GM23248 (cell line): ENCODE measurements at regions not wholly inside any gene's neighbourhood (a gene's known extent, or its start where the extent isn't known, plus 50 kb on each side); places are given as distances from the start of the nearest gene placed in this dataset.

Experiments
- DNase-seq: peaks from one replicate; pipeline ENCODE4 v3.0.0-alpha.2; 2015
- H2AFZ ChIP-seq: fragments of 200-600 bp; sonication (generic); 2 replicates; pipeline ENCODE4 v1.6.1; 2016; ENCODE audit warnings: antibody characterized with exemption
- H3F3A ChIP-seq: fragments of 200-600 bp; sonication (generic); 2 replicates; pipeline ENCODE4 v1.6.1; 2016; ENCODE audit warnings: mild to moderate bottlenecking, antibody characterized with exemption, mixed run types; ENCODE audit not compliant: insufficient read depth
- H3K27ac ChIP-seq: fragments of 200-600 bp; sonication (generic); 2 replicates; pipeline ENCODE4 v1.5.1; 2016; ENCODE audit warnings: mild to moderate bottlenecking
- H3K27me3 ChIP-seq: fragments of 200-600 bp; sonication (generic); replicated peaks from 2 replicates; pipeline ENCODE4 v1.6.1; 2016; ENCODE audit warnings: mild to moderate bottlenecking; ENCODE audit not compliant: insufficient read depth
- H3K36me3 ChIP-seq: fragments of 200-600 bp; sonication (generic); 2 replicates; pipeline ENCODE4 v1.6.1; 2016; ENCODE audit warnings: low read depth, mild to moderate bottlenecking
- H3K4me1 ChIP-seq: fragments of 200-600 bp; sonication (generic); 2 replicates; pipeline ENCODE4 v1.6.1; 2016; ENCODE audit warnings: mild to moderate bottlenecking; ENCODE audit not compliant: insufficient read depth
- H3K4me2 ChIP-seq: fragments of 200-600 bp; sonication (generic); one replicate; pipeline ENCODE4 v1.6.1; 2016; ENCODE audit warnings: mild to moderate bottlenecking; ENCODE audit not compliant: unreplicated experiment
- H3K4me3 ChIP-seq: fragments of 200-600 bp; sonication (generic); 2 replicates; pipeline ENCODE4 v1.5.1; 2016; ENCODE audit warnings: mild to moderate bottlenecking
- H3K79me2 ChIP-seq: fragments of 200-600 bp; sonication (generic); 2 replicates; pipeline ENCODE4 v1.6.1; 2016; ENCODE audit warnings: mild to moderate bottlenecking; ENCODE audit not compliant: insufficient read depth
- H3K9ac ChIP-seq: fragments of 200-600 bp; sonication (generic); 2 replicates; pipeline ENCODE4 v1.6.1; 2016; ENCODE audit warnings: mild to moderate bottlenecking
- H3K9me2 ChIP-seq: fragments of 200-600 bp; sonication (generic); 2 replicates; pipeline ENCODE4 v1.6.1; 2016; ENCODE audit warnings: mixed run types, mild to moderate bottlenecking, moderate library complexity; ENCODE audit not compliant: insufficient read depth
- H3K9me3 ChIP-seq: fragments of 200-600 bp; sonication (generic); one replicate; pipeline ENCODE4 v1.6.1; 2017; ENCODE audit warnings: low read depth
- H4K20me1 ChIP-seq: fragments of 200-600 bp; sonication (generic); 2 replicates; pipeline ENCODE4 v1.6.0; 2016; ENCODE audit not compliant: insufficient read depth
- EZH2 ChIP-seq: fragments of 200-600 bp; sonication (generic); IDR thresholded peaks from 2 replicates; pipeline ENCODE4 v1.6.1; 2018; ENCODE audit warnings: antibody characterized with exemption, mild to moderate bottlenecking; ENCODE audit not compliant: insufficient read depth, poor library complexity, severe bottlenecking
- EZH2phosphoT487 ChIP-seq: fragments of 200-600 bp; sonication (generic); IDR thresholded peaks from 2 replicates; pipeline ENCODE4 v1.6.1; 2018; ENCODE audit warnings: antibody characterized with exemption, moderate library complexity, mild to moderate bottlenecking, low read depth; ENCODE audit not compliant: insufficient read depth
- WGBS, 2 experiments: methylation state at CpG; one replicate each; pipeline ENCODE4 v1.1.6; 2015 to 2017; ENCODE audit warnings: low lambda C conversion rate in 2 of 2, low coverage in 1 of 2; ENCODE audit errors: missing lambda C conversion rate in 2 of 2; 5-methylcytosine and 5-hydroxymethylcytosine counted together
- in situ Hi-C: fragments of 300-500 bp; cut with MboI; formaldehyde crosslinking; loops from 2 replicates; pipeline ENCODE4 v1.15.0; 2020

GRCh38 chr5:74064911-74065310 is 438.9 kb downstream of the ARHGEF28 start:
- TF ChIP-seq EZH2 (no peak), EZH2phosphoT487 (no peak)
- Histone ChIP-seq H3K36me3 (no peaks in the 10 kb centered on the region), H3K4me1 (peaks cover 20% of the 10 kb centered on the region), H3K79me2 (no peaks in the 10 kb centered on the region), H3K27ac (no peak overlapping the region), H2AFZ (no peak overlapping the region), H3K9me3 (no peaks in the 10 kb centered on the region), H3K4me2 (no peak overlapping the region), H3F3A (peaks cover 19% of the 10 kb centered on the region), H4K20me1 (no peaks in the 10 kb centered on the region), H3K27me3 (no peaks in the 10 kb centered on the region), H3K9me2 (no peaks in the 10 kb centered on the region), H3K9ac (no peak overlapping the region), H3K4me3 (no peak overlapping the region)
- in situ Hi-C loops: no loop called here
- peak; percentile 23 for DNase-seq
- 96 to 100% methylated on average over 3 of the region's 3 CpGs for WGBS, 2 experiments

GRCh38 chr5:74064225-74064624 is 438.2 kb downstream of the ARHGEF28 start:
- H3K4me3 ChIP-seq: no peak overlapping the region
- H3K79me2 ChIP-seq: no peaks in the 10 kb centered on the region
- no peaks in the 10 kb centered on the region for H3K36me3 ChIP-seq
- no peak overlapping the region for H3K9ac ChIP-seq
- peak overlapping the region; percentile 35 for H3K4me2 ChIP-seq
- no peaks in the 10 kb centered on the region for H3K9me3 ChIP-seq
- H3K27me3 ChIP-seq: no peaks in the 10 kb centered on the region
- no peak for TF ChIP-seq EZH2phosphoT487
- no peak for TF ChIP-seq EZH2
- no peak overlapping the region for H3K27ac ChIP-seq
- H4K20me1 ChIP-seq: no peaks in the 10 kb centered on the region
- peaks cover 20% of the 10 kb centered on the region for H3K4me1 ChIP-seq
- peaks cover 19% of the 10 kb centered on the region for H3F3A ChIP-seq
- in situ Hi-C loops: no loop called here
- no peaks in the 10 kb centered on the region for H3K9me2 ChIP-seq
- peak; percentile 20 for DNase-seq
- H2AFZ ChIP-seq: no peak overlapping the region

- in situ Hi-C loops: no loop called here
- H3F3A ChIP-seq: peaks cover 19% of the 10 kb centered on the region
- no peak overlapping the region for H3K4me3 ChIP-seq
- H2AFZ ChIP-seq: no peak overlapping the region
- H3K27ac ChIP-seq: no peak overlapping the region
- TF ChIP-seq EZH2phosphoT487: 0 out of 2 replicates have a peak, but pooled peaks have one; percentile 80
- no peak for TF ChIP-seq EZH2
- peaks cover 20% of the 10 kb centered on the region for H3K4me1 ChIP-seq
- WGBS, 2 experiments: 0 to 6% methylated on average over 3 of the region's 3 CpGs
- no peaks in the 10 kb centered on the region for H3K9me2 ChIP-seq
- H3K9ac ChIP-seq: no peak overlapping the region
- H3K4me2 ChIP-seq: peak overlapping the region; percentile 35
- peak; percentile 73 for DNase-seq
- no peaks in the 10 kb centered on the region for H3K79me2 ChIP-seq
- no peaks in the 10 kb centered on the region for H3K27me3 ChIP-seq
- H3K9me3 ChIP-seq: no peaks in the 10 kb centered on the region
- no peaks in the 10 kb centered on the region for H4K20me1 ChIP-seq
- no peaks in the 10 kb centered on the region for H3K36me3 ChIP-seq
These were observed 437.8 kb downstream of the ARHGEF28 start for GRCh38 chr5:74063821-74064220.

- Histone ChIP-seq H3K27me3 (no peaks in the 10 kb centered on the region), H3K4me3 (no peak overlapping the region), H2AFZ (no peak overlapping the region), H3K36me3 (no peaks in the 10 kb centered on the region), H3K4me1 (peaks cover 20% of the 10 kb centered on the region), H3F3A (peaks cover 19% of the 10 kb centered on the region), H4K20me1 (no peaks in the 10 kb centered on the region), H3K79me2 (no peaks in the 10 kb centered on the region), H3K27ac (no peak overlapping the region), H3K9me2 (no peaks in the 10 kb centered on the region), H3K9me3 (no peaks in the 10 kb centered on the region), H3K4me2 (peak overlapping the region; percentile 35), H3K9ac (no peak overlapping the region)
- TF ChIP-seq EZH2phosphoT487: no peak
- TF ChIP-seq EZH2: no peak
- in situ Hi-C loops: no loop called here
- 96 to 98% methylated on average over 4 of the region's 4 CpGs for WGBS, 2 experiments
- DNase-seq: no peak
These were observed 437.4 kb downstream of the ARHGEF28 start for GRCh38 chr5:74063346-74063745.

GRCh38 chr5:74061292-74061691 is 435.3 kb downstream of the ARHGEF28 start:
- no peaks in the 10 kb centered on the region for H3K9me3 ChIP-seq
- no peak overlapping the region for H3K4me3 ChIP-seq
- H4K20me1 ChIP-seq: no peaks in the 10 kb centered on the region
- H3K9ac ChIP-seq: no peak overlapping the region
- no peaks in the 10 kb centered on the region for H3K79me2 ChIP-seq
- H3K36me3 ChIP-seq: no peaks in the 10 kb centered on the region
- no peak for TF ChIP-seq EZH2phosphoT487
- no peak for TF ChIP-seq EZH2
- no peaks in the 10 kb centered on the region for H3K27me3 ChIP-seq
- no peak overlapping the region for H2AFZ ChIP-seq
- H3K4me1 ChIP-seq: peaks cover 20% of the 10 kb centered on the region
- WGBS, 2 experiments: 79 to 93% methylated on average over 1 of the region's 1 CpG
- no peak overlapping the region for H3K4me2 ChIP-seq
- no peak overlapping the region for H3K27ac ChIP-seq
- peaks cover 19% of the 10 kb centered on the region for H3F3A ChIP-seq
- in situ Hi-C loops: no loop called here
- no peak for DNase-seq
- no peaks in the 10 kb centered on the region for H3K9me2 ChIP-seq
